ENCODE measurements at regions not wholly inside any gene's neighbourhood (a gene's known extent, or its start where the extent isn't known, plus 50 kb on each side); places are given as distances from the start of the nearest gene placed in this dataset.

DNA sequence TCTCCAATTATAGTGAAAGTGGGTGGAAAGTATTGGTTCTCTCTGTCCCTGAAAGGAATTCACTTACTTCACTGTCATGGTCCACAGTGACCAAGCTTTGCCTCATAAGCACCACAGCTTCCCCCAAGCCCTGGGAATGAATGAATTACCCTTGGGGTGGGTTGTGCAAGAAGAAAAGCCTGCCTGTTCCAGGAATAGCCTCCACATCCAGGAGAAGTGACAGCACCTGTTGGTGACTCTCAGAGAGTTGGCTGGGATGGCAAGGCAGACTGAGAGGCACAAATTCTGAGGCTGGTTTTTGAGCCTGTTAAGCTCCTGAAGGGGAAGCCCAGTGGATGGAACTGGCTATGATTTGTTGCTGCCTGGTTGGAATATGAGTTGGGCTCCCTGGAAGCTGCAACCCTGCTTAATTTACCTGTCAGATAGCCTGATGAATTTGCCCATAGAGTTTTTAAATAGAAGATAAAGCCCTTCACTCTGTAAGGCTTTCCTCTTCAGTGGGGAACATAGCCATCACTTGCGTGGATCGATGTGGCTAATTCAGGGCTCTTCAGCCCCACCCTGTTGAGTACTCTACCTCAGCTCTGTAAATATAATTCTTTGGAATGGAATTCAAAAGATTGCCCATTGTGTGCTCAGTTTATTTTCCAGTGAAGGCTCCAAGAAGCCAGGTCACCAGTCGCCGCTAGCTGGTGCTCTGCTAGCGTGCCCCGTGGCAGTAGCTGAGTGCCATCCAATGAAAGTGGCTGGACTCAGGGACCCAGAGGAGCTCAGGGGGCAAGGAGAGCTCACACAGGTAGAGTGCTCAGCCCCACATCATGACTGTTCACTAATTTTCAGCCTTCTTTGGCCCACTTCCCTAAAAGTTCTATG is 479.3 kb downstream of the IRS1 start:
- TF ChIP-seq, protein P1, sequence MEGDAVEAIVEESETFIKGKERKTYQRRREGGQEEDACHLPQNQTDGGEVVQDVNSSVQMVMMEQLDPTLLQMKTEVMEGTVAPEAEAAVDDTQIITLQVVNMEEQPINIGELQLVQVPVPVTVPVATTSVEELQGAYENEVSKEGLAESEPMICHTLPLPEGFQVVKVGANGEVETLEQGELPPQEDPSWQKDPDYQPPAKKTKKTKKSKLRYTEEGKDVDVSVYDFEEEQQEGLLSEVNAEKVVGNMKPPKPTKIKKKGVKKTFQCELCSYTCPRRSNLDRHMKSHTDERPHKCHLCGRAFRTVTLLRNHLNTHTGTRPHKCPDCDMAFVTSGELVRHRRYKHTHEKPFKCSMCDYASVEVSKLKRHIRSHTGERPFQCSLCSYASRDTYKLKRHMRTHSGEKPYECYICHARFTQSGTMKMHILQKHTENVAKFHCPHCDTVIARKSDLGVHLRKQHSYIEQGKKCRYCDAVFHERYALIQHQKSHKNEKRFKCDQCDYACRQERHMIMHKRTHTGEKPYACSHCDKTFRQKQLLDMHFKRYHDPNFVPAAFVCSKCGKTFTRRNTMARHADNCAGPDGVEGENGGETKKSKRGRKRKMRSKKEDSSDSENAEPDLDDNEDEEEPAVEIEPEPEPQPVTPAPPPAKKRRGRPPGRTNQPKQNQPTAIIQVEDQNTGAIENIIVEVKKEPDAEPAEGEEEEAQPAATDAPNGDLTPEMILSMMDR (IDR thresholded peaks at IDR 0.05): no peak
- no peak for TF ChIP-seq POLR2A (IDR thresholded peaks at IDR 0.05)

Data from testis (tissue), 2 donors.